HG03460 (cell line): ENCODE measurements at regions not wholly inside any gene's neighbourhood (a gene's known extent, or its start where the extent isn't known, plus 50 kb on each side); places are given as distances from the start of the nearest gene placed in this dataset.

Experiments
- ATAC-seq: cut with Tn5 transposase; IDR thresholded peaks from one replicate; pipeline ENCODE4 v1.9.1; 2021; ENCODE audit not compliant: unreplicated experiment

GRCh38 chr1:29456685-29457435 lies 220.5 kb downstream of the PTPRU start:
- ATAC-seq: no peak

- ATAC-seq: no peak
These were observed 219.5 kb downstream of the PTPRU start for GRCh38 chr1:29455781-29456180.

GRCh38 chr1:29454616-29455380 lies 218.5 kb downstream of the PTPRU start:
- no peak for ATAC-seq

- ATAC-seq: no peak
These were observed 217.3 kb downstream of the PTPRU start for GRCh38 chr1:29453502-29454240.

DNA sequence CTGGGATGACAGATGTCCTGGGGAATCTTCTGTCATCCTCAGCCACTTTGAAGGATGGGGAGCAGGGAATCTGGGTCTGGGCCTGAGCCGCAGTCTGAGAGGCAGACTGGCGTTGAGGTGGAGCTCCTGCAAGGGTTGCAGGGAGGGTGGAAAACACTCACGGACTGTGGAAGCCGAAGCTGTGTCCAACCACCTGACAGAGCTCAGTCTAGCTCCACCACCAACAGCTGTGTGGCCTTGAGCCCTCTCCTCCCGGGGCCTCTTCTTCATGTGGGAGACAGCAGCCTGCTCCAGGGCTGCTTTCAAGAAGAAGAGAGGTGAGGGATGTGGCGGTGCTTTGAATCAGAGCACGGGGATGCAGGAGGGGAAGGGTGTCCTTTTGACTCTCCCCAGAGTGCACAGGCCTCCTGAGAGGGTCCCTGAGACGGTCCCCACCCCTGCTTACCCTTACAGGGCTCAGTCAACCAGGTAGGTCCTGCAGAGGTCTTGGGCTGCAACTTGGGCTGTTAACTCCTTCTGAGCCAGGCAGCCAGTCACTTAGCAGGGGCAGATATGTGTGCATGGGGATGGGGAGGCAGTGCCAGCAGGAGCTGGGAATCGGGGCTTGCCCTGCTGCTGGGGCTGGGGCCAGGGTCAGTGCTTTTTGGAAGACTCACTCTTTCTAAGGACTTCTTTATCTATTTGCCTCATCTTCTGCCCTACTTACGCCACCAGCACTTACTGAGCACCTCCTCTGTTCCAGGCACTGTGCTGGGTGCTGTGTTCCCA lies 216.3 kb downstream of the PTPRU start:
- no peak for ATAC-seq

DNA sequence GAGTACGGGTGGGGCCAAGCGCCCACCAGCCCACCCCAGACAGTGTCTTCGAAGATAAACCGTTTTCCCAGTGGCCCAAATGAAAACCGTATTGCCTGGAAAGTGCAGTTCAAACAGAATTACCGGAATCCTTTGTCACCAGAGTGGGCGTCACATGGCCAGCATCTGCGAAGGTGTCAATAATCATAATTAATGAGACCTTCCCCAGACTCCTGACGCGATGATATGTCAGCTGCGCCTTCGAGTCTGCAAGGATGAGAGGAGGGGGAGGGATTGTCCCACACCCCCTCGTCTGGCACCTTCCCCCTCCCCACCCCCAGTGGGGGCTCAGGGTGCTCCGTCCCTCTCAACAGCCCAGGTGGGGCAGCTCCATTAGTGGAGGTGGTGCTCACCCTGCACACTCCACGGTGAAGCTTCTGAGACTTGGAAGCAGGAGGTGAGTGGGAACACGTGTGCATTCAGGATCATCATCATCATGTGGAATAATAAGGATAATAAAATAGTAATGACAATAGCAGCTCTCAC lies 215.1 kb downstream of the PTPRU start:
- no peak for ATAC-seq

GRCh38 chr1:29450591-29450990 lies 214.3 kb downstream of the PTPRU start:
- no peak for ATAC-seq

GRCh38 chr1:29448456-29449235 lies 212.3 kb downstream of the PTPRU start:
- no peak for ATAC-seq

DNA sequence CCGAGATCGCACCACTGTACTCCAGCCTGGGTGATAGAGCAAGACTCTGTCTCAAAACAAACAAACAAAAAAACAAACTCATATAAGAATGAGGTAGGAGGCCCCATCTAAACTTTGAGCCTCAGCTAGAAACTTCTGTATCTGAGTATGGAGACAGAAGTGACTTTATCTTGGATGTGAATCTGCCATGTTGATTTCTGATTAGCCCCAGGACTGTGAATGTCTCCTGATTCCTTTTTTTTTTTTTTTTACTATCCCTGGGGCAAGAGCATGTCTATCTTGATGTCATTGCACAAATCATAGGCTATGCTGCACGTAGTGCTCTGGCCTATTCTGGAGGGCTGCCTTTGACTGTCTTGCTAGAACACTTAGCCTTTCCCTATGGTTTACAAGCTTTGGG lies 211.0 kb downstream of the PTPRU start:
- ATAC-seq: no peak

DNA sequence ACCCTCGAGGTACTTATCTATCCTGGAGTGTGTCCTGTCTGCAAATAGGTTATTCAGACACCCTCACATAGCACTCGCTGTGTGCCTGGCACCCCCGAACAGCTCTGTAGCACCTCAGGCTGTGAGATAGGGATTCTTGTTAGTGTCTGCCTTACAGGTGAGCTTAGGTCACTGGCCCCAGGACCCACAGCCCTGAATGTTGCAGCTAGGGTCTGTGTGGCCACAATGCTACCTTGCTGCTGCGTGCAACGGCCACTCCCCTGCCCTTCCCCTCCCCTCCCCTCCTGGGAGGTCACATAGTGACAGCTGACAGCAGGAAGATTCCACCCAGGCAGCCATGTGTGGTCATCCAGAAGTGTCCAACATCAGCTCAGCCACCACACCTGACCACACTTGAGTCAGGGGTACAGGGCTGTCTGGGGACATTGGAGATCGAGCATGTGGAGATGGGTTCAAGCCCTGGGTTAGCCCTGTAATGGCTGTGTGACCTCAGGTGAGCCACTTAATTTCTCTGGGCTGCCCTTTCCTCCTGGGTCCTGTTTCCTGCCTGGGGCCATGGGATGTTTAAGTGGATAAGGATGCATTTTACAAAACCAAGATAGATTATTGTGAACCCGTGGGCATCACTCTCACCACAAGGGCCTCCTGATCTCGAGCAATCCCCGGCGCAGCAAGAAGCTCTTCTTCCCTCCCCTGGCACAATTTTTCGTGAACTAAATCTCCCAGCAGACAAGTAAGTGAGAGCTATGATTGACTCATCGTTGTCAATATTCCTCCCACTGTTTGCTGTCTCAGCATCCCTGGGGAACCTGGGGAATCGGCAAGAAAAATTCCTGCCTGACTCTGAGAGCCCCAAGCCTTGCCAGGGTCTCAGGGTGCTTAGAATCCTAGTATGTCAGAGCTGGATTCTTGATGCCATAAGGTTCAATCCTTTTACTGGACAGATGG lies 208.7 kb downstream of the PTPRU start:
- ATAC-seq: no peak

GRCh38 chr1:29444081-29444715 lies 207.9 kb downstream of the PTPRU start:
- no peak for ATAC-seq

- no peak for ATAC-seq
These were observed 205.8 kb downstream of the PTPRU start for GRCh38 chr1:29441916-29442668.

DNA sequence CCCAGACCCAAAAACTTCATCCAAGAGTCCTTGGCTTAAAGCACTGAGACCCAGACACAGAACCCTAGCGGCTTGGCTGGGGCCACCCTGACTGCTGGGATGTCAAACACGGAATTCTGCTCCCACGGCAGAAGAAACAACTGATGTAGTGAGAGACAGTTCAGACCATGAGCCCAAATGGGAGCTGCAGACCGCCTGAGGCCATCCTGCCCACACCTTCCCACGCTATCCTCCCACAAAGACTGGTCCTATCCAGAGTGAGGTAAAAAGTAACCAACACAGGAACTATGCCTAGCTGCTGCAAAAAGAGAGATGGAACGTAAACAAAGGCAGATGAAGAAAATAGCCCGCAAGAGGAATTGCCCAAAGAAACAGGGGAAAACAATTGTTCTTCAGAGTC lies 203.3 kb downstream of the PTPRU start:
- ATAC-seq: no peak

DNA sequence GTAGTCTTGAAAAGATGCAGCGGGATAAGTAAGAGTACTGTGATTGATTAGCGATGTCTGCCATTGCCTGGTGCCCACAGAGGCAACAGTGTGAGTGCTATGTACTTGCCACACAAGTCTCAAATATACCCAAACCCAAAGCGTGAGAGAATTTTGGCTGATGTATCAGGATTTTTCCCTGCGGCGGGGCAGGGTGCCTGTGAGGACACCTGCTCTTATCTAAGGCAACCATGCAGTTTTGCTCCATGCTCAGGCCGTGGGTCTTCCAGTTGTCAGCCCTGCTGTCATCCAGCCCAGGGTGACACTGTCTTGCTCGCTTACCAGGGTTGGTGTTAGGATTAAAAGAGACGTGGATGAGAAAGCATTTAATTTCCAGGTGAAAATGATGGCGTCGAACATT lies 202.7 kb downstream of the PTPRU start:
- no peak for ATAC-seq

- ATAC-seq: no peak
These were observed 201.6 kb downstream of the PTPRU start for GRCh38 chr1:29437946-29438345.

- no peak for ATAC-seq
These were observed 200.0 kb downstream of the PTPRU start for GRCh38 chr1:29436181-29436785.

DNA sequence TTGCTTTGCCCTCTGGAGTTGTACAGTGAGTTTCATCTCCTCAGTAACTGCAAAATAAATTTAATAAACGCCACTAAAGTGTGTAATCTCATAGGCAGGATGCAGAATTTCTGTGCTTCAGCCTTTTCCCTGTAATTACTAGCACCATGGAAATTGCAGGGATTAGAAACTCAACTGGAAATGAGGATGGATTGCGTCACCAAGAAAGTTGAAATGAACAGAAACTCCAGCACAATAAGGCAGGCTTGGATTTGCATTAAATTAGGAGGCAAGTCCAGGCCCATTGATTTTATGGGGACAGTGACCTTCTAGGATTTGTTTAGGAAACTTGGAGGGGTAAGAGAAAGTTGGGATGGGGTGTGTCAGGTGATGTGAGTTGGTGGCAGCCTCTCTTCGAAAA lies 197.5 kb downstream of the PTPRU start:
- ATAC-seq: no peak
